C4-2B (cell line): ENCODE measurements at regions not wholly inside any gene's neighbourhood (a gene's known extent, or its start where the extent isn't known, plus 50 kb on each side); places are given as distances from the start of the nearest gene placed in this dataset.

ENCODE experiments used
- CTCF ChIP-seq: fragments of 450-650 bp; conservative IDR thresholded peaks from 2 replicates; pipeline ENCODE4 v1.5.1; 2017; ENCODE audit warnings: mild to moderate bottlenecking
- ZFX ChIP-seq: fragments of 450-650 bp; IDR thresholded peaks from 2 replicates; pipeline ENCODE4 v1.6.1; 2017

DNA sequence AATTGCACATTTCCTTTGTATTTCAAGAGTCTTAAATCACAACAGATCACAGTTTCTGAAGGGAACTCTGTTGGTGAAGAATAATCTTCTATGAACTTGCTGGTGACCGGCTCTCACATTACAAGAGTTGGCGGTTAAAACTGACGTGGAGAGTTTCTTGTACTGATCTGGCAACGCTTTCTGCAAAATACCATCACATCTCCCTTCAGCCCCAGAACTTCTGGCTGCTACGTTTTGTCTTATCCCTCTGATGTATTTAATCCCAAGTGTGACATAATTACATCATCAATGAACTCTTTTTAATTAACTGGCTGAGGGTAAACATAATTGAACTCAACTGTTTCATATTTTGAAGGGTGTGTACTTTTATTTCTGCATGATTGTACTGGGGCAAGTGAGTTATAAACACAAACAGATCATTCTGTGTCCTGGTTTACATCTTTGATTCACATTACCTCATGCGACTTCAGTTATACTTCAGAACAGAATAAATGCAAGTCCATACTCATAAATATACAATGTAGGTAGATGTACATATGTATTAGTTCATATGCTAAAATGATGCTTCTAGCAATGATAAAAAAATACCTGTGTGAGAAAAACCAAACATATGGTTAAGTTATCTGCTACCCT lies 105.1 kb upstream of the NPVF start:
- TF ChIP-seq CTCF = no peak
- TF ChIP-seq ZFX = no peak
